ENCODE measurements at regions not wholly inside any gene's neighbourhood (a gene's known extent, or its start where the extent isn't known, plus 50 kb on each side); places are given as distances from the start of the nearest gene placed in this dataset.

- intact Hi-C loops (cut with micrococcal nuclease; ENCODE audit: unreplicated experiment) = no loop called here
- Histone ChIP-seq H3K4me1 (ENCODE audit: insufficient read depth, low read length) (no peaks in the 10 kb centered on the region), H3K79me2 (ENCODE audit: insufficient read depth, low read length) (no peaks in the 10 kb centered on the region), H4K20me1 (ENCODE audit: insufficient read depth, low read length) (no peaks in the 10 kb centered on the region), H3K9me3 (ENCODE audit: low read length) (no peaks in the 10 kb centered on the region), H3K27me3 (ENCODE audit: control insufficient read depth in 1 of 2, insufficient read depth in 2 of 2, low read length in 2 of 2) (peaks cover 0 to 3% of the 10 kb centered on the region in 2 experiments; a peak in 1 of 5 replicates), H3K9ac (ENCODE audit: insufficient read depth, low read depth, low read length) (no peak overlapping the region), H2AFZ (ENCODE audit: low read length) (no peak overlapping the region), H3K36me3 (replicated peaks in 1 of 2; ENCODE audit: control insufficient read depth in 1 of 2, insufficient read depth in 2 of 2, low read length in 2 of 2) (no peaks in the 10 kb centered on the region), H3K4me2 (ENCODE audit: low read depth, low read length) (no peak overlapping the region), H3K4me3 (replicated peaks in 1 of 3; ENCODE audit: insufficient read depth in 1 of 3, low read depth in 2 of 3, low read length in 3 of 3) (no peak overlapping the region), H3K27ac (ENCODE audit: extremely low read length, insufficient read depth, low read length) (no peak overlapping the region)
- DNase-seq (ENCODE audit: low spot score) (no peak), FAIRE-seq (no peak), ATAC-seq (no peak)
- POLR2A ChIA-PET = no interaction called here
- CTCF ChIA-PET (ENCODE audit: low intra/inter-chr PET ratio, low total read pairs) = no interaction called here
- TF ChIP-seq ARHGAP35 (CRISPR knock-in tag; IDR thresholded peaks at IDR 0.05; ENCODE audit: borderline replicate concordance) (no peak), SOX6 (IDR thresholded peaks at IDR 0.05) (no peak), SOX6 (CRISPR knock-in tag; IDR thresholded peaks at IDR 0.05) (no peak), SMARCE1 (IDR thresholded peaks at IDR 0.05; ENCODE audit: borderline replicate concordance) (no peak), CCDC6 (CRISPR knock-in tag; IDR thresholded peaks at IDR 0.05) (no peak), PHF5A (CRISPR knock-in tag; IDR thresholded peaks at IDR 0.05; ENCODE audit: low read depth, unreplicated experiment) (no peak), THAP11 (CRISPR knock-in tag; IDR thresholded peaks at IDR 0.05) (no peak), TEAD3 (CRISPR knock-in tag; optimal IDR thresholded peaks at IDR 0.05; ENCODE audit: borderline replicate concordance) (no peak), ZFP36 (IDR thresholded peaks at IDR 0.05; ENCODE audit: borderline replicate concordance, low read depth, low read length, partially characterized antibody) (no peak), HNF1B (CRISPR knock-in tag; IDR thresholded peaks at IDR 0.05) (no peak)
- TF ChIP-seq, protein P1, sequence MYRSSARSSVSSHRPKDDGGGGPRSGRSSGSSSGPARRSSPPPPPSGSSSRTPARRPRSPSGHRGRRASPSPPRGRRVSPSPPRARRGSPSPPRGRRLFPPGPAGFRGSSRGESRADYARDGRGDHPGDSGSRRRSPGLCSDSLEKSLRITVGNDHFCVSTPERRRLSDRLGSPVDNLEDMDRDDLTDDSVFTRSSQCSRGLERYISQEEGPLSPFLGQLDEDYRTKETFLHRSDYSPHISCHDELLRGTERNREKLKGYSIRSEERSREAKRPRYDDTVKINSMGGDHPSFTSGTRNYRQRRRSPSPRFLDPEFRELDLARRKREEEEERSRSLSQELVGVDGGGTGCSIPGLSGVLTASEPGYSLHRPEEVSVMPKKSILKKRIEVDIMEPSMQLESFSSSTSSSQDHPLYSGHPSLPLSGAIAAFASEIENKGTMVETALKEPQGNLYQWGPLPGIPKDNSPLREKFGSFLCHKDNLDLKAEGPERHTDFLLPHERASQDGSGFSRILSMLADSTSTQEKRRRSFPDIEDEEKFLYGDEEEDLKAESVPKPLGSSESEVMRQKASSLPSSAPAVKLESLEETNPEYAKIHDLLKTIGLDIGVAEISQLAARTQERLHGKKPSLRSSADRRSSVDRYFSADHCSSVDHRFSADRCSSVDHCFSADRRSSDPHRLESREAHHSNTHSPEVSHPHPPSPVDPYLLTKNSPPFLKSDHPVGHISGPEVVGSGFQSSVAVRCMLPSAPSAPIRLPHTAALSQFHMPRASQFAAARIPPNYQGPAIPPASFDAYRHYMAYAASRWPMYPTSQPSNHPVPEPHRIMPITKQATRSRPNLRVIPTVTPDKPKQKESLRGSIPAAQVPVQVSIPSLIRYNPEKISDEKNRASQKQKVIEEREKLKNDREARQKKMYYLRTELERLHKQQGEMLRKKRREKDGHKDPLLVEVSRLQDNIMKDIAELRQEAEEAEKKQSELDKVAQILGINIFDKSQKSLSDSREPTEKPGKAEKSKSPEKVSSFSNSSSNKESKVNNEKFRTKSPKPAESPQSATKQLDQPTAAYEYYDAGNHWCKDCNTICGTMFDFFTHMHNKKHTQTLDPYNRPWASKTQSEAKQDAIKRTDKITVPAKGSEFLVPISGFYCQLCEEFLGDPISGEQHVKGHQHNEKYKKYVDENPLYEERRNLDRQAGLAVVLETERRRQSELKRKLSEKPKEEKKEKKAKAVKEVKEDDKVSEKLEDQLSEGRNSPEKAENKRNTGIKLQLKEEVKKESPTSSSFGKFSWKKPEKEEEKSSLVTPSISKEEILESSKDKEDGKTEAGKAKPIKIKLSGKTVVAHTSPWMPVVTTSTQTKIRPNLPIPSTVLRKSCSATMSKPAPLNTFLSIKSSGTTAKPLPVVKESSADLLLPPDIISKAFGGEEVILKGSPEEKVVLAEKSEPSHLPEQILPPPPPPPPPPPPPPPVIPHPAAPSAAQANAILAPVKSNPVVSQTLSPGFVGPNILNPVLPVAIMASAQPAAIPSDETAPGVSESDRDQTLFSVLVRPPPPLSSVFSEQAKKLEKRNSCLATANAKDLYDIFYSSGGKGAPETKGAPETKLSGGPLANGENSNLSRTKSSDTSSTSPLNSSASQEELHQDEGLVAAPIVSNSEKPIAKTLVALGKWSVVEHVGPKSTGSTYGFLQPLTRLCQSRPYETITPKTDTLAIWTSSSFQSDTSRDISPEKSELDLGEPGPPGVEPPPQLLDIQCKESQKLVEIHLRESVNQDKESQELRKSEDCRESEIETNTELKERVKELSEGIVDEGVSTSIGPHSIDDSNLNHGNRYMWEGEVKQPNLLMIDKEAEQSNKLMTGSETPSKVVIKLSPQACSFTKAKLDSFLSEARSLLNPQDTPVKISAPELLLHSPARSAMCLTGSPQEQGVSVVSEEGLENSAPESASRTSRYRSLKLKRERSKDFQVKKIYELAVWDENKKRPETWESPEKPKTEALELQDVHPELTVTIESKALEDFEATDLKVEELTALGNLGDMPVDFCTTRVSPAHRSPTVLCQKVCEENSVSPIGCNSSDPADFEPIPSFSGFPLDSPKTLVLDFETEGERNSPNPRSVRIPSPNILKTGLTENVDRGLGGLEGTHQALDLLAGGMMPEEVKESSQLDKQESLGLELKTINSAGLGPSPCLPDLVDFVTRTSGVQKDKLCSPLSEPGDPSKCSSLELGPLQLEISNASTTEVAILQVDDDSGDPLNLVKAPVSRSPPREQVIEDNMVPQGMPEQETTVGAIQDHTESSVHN (CRISPR knock-in tag; IDR thresholded peaks at IDR 0.05) = no peak
- in situ Hi-C loops (cut with HindIII; ENCODE audit: extremely low pct_ligation_motif_present, low pct_unique_long_range_greater_than_20kb) = no loop called here
- 11% methylated on average over 11 of the region's 11 CpGs for WGBS (ENCODE audit: low lambda C conversion rate)
- BruUV-seq (replicated peaks) = no TSS peak
Observed at GRCh38 chr2:129467012-129467779, 512.3 kb upstream of the RAB6C start.
